HEK293 (cell line): ENCODE measurements at regions not wholly inside any gene's neighbourhood (a gene's known extent, or its start where the extent isn't known, plus 50 kb on each side); places are given as distances from the start of the nearest gene placed in this dataset.

Experiments
- CTCF ChIA-PET: fragments of 350-600 bp; formaldehyde crosslinking; extraction: SDS; loops from one replicate; lab custom pipeline; 2021; ENCODE audit warnings: antibody characterized with exemption; lab: Yijun Ruan, JAX
- POLR2A ChIA-PET: fragments of 300-600 bp; formaldehyde crosslinking; extraction: SDS; loops from one replicate; lab custom pipeline; 2020; ENCODE audit warnings: antibody characterized with exemption, inconsistent platforms; lab: Yijun Ruan, JAX
- H3K27ac ChIP-seq: fragments of 200-500 bp; sonication (Bioruptor generic); 2 replicates; pipeline ENCODE4 v1.5.1; 2014; ENCODE audit warnings: low read depth, low read length, control low read depth, inconsistent platforms; ENCODE audit errors: extremely low read depth
- H3K36me3 ChIP-seq, 2 experiments: fragments of 200-500 bp in 1 of 2; sonication (Bioruptor generic) in 1 of 2; 1 replicate in 1 of 2; 2 replicates in 1 of 2; pipeline ENCODE4 v1.5.1; 2014 to 2017; ENCODE audit warnings: inconsistent platforms in 2 of 2, low read length in 2 of 2; ENCODE audit not compliant: control insufficient read depth in 2 of 2, insufficient read depth in 1 of 2
- H3K4me1 ChIP-seq: fragments of 200-500 bp; sonication (Bioruptor generic); 2 replicates; pipeline ENCODE4 v1.5.1; 2014; ENCODE audit warnings: mild to moderate bottlenecking, low read length, inconsistent platforms; ENCODE audit not compliant: control insufficient read depth, insufficient read depth
- H3K4me3 ChIP-seq: 2 replicates; pipeline ENCODE4 v1.5.1; 2011; ENCODE audit warnings: low read depth, mild to moderate bottlenecking, control low read depth, low read length, moderate library complexity
- H3K9me3 ChIP-seq: fragments of 200-500 bp; sonication (Bioruptor generic); 2 replicates; pipeline ENCODE4 v1.5.1; 2014; ENCODE audit warnings: low read depth, low read length, inconsistent platforms; ENCODE audit not compliant: control insufficient read depth, insufficient read depth
- BCL11A ChIP-seq: fragments of 450-650 bp; formaldehyde crosslinking; IDR thresholded peaks from 2 replicates; pipeline ENCODE4 v1.5.1; 2016; ENCODE audit warnings: low read depth, missing biosample characterization, missing genetic modification characterization
- IKZF3 ChIP-seq: fragments of 450-650 bp; IDR thresholded peaks from 2 replicates; pipeline ENCODE4 v1.5.0; 2018; ENCODE audit warnings: missing biosample characterization, mild to moderate bottlenecking, missing genetic modification characterization, moderate library complexity
- KLF16 ChIP-seq: fragments of 450-650 bp; formaldehyde crosslinking; IDR thresholded peaks from 2 replicates; pipeline ENCODE4 v1.5.1; 2017; ENCODE audit warnings: missing biosample characterization, missing genetic modification characterization
- KLF9 ChIP-seq: fragments of 450-650 bp; formaldehyde crosslinking; IDR thresholded peaks from 2 replicates; pipeline ENCODE4 v1.5.1; 2016; ENCODE audit warnings: missing biosample characterization, missing genetic modification characterization, low read depth
- SCRT2 ChIP-seq: fragments of 450-650 bp; formaldehyde crosslinking; IDR thresholded peaks from 2 replicates; pipeline ENCODE4 v1.5.1; 2016; ENCODE audit warnings: missing biosample characterization, missing genetic modification characterization
- SETDB1 ChIP-seq: IDR thresholded peaks from one replicate; pipeline ENCODE4 v1.6.1; 2017; ENCODE audit warnings: mild to moderate bottlenecking, low read length, moderate library complexity, mixed read lengths; ENCODE audit not compliant: insufficient read length
- SP3 ChIP-seq: fragments of 450-650 bp; formaldehyde crosslinking; IDR thresholded peaks from 2 replicates; pipeline ENCODE4 v1.5.1; 2016; ENCODE audit warnings: missing biosample characterization, missing genetic modification characterization
- SP7 ChIP-seq: fragments of 450-650 bp; formaldehyde crosslinking; IDR thresholded peaks from 2 replicates; pipeline ENCODE4 v1.5.1; 2016; ENCODE audit warnings: missing biosample characterization, missing genetic modification characterization
- ZBTB20 ChIP-seq: fragments of 450-650 bp; formaldehyde crosslinking; IDR thresholded peaks from 2 replicates; pipeline ENCODE4 v1.5.1; 2016; ENCODE audit warnings: missing biosample characterization, missing genetic modification characterization
- ZBTB48 ChIP-seq: fragments of 450-650 bp; formaldehyde crosslinking; IDR thresholded peaks from 2 replicates; pipeline ENCODE4 v1.5.1; 2016; ENCODE audit warnings: missing biosample characterization, missing genetic modification characterization
- ZNF114 ChIP-seq: fragments of 450-650 bp; formaldehyde crosslinking; IDR thresholded peaks from 2 replicates; pipeline ENCODE4 v1.5.0; 2017; ENCODE audit warnings: missing biosample characterization, missing genetic modification characterization
- ZNF121 ChIP-seq: fragments of 450-650 bp; formaldehyde crosslinking; IDR thresholded peaks from 2 replicates; pipeline ENCODE4 v1.5.1; 2016; ENCODE audit warnings: missing biosample characterization, missing genetic modification characterization
- ZNF19 ChIP-seq: fragments of 450-650 bp; formaldehyde crosslinking; IDR thresholded peaks from 2 replicates; pipeline ENCODE4; 2016; ENCODE audit warnings: missing biosample characterization, missing genetic modification characterization, low read depth
- ZNF202 ChIP-seq: fragments of 450-650 bp; formaldehyde crosslinking; IDR thresholded peaks from 2 replicates; pipeline ENCODE4 v1.5.1; 2016; ENCODE audit warnings: missing biosample characterization, missing genetic modification characterization, borderline replicate concordance
- ZNF341 ChIP-seq: fragments of 450-650 bp; formaldehyde crosslinking; IDR thresholded peaks from 2 replicates; pipeline ENCODE4; 2016; ENCODE audit warnings: low read depth, missing biosample characterization, missing genetic modification characterization
- ZNF398 ChIP-seq: fragments of 450-650 bp; formaldehyde crosslinking; IDR thresholded peaks from 2 replicates; pipeline ENCODE4 v1.5.1; 2017; ENCODE audit warnings: missing biosample characterization, missing genetic modification characterization
- ZNF510 ChIP-seq: fragments of 450-650 bp; formaldehyde crosslinking; IDR thresholded peaks from 2 replicates; pipeline ENCODE4 v1.5.1; 2018; ENCODE audit warnings: mild to moderate bottlenecking, missing genetic modification characterization, missing biosample characterization; ENCODE audit not compliant: insufficient replicate concordance
- ZNF560 ChIP-seq: fragments of 450-650 bp; formaldehyde crosslinking; IDR thresholded peaks from 2 replicates; pipeline ENCODE4 v1.5.1; 2017; ENCODE audit warnings: missing biosample characterization, missing genetic modification characterization, borderline replicate concordance
- ZNF600 ChIP-seq: fragments of 450-650 bp; formaldehyde crosslinking; IDR thresholded peaks from 2 replicates; pipeline ENCODE4 v1.5.1; 2016; ENCODE audit warnings: missing biosample characterization, missing genetic modification characterization
- ZNF660 ChIP-seq: fragments of 450-650 bp; IDR thresholded peaks from 2 replicates; pipeline ENCODE4 v1.5.1; 2018; ENCODE audit warnings: missing biosample characterization, mild to moderate bottlenecking, missing genetic modification characterization
- ZNF747 ChIP-seq: fragments of 450-650 bp; formaldehyde crosslinking; IDR thresholded peaks from 2 replicates; pipeline ENCODE4 v1.5.1; 2016; ENCODE audit warnings: missing biosample characterization, missing genetic modification characterization
- ZNF76 ChIP-seq: fragments of 450-650 bp; formaldehyde crosslinking; IDR thresholded peaks from 2 replicates; pipeline ENCODE4; 2016; ENCODE audit warnings: low read depth, missing biosample characterization, missing genetic modification characterization, borderline replicate concordance
- ZNF768 ChIP-seq: fragments of 450-650 bp; formaldehyde crosslinking; IDR thresholded peaks from 2 replicates; pipeline ENCODE4 v1.5.1; 2018; ENCODE audit warnings: missing biosample characterization, mild to moderate bottlenecking, missing genetic modification characterization
- ZNF785 ChIP-seq: fragments of 450-650 bp; formaldehyde crosslinking; IDR thresholded peaks from 2 replicates; pipeline ENCODE4 v1.5.1; 2016; ENCODE audit warnings: missing biosample characterization, missing genetic modification characterization
- ZNF837 ChIP-seq: fragments of 450-650 bp; formaldehyde crosslinking; IDR thresholded peaks from 2 replicates; pipeline ENCODE4 v1.5.1; 2016; ENCODE audit warnings: missing biosample characterization, missing genetic modification characterization
- ZSCAN16 ChIP-seq: fragments of 450-650 bp; formaldehyde crosslinking; IDR thresholded peaks from 2 replicates; pipeline ENCODE4 v1.5.1; 2016; ENCODE audit warnings: missing biosample characterization, missing genetic modification characterization
- TF ChIP-seq, protein P1 (sequence below): fragments of 450-650 bp; formaldehyde crosslinking; IDR thresholded peaks from 2 replicates; pipeline ENCODE4 v1.5.1; 2016; ENCODE audit warnings: missing biosample characterization, missing genetic modification characterization

- no peak for TF ChIP-seq SETDB1
- no peak for TF ChIP-seq ZNF785 (tag by site-specific recombination)
- no peak for TF ChIP-seq ZBTB20 (tag by site-specific recombination)
Measured at GRCh38 chr15:95119041-95119610, 887.8 kb downstream of the MCTP2 start (continued).

DNA sequence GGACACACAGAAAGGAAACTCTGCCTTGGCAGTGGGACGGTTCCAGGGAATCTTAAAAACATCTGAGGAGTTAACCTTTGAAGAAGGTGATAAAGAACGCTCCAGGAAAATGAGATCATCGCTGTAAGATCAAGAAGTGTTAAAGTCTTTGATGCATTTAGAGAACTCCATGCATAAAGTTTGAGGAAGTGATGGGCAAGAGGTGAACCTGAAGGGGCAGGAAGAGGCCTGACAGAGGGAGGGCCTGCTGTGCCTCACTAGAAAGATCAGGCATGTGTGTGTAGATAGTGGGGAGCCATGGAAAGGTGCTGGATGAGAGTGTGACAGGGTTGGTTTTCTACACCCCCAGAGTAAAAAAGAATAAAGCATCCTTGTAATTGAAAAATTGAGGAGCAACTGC is 889.2 kb downstream of the MCTP2 start:
- TF ChIP-seq ZNF600 (tag by site-specific recombination) (no peak), SP3 (tag by site-specific recombination) (no peak), KLF9 (tag by site-specific recombination) (no peak), SETDB1 (no peak), ZNF560 (no peak), IKZF3 (tag by site-specific recombination) (no peak), ZNF768 (tag by site-specific recombination) (no peak), ZNF121 (tag by site-specific recombination) (no peak), ZNF747 (tag by site-specific recombination) (no peak), ZNF19 (tag by site-specific recombination) (no peak), ZNF660 (no peak), ZNF341 (no peak), ZNF114 (tag by site-specific recombination) (no peak), ZNF76 (tag by site-specific recombination) (no peak), ZNF202 (tag by site-specific recombination) (no peak)
- TF ChIP-seq, all 188 proteins: peak for 0
- H3K4me3 ChIP-seq = no peak overlapping the region
- ChIA-PET CTCF (interaction anchor here (0.7 kb wide), 1 partner anchor 10 kb away, joined by 8 read pairs; no protein-coding TSS in a partner anchor), POLR2A (no interaction called here)
- H3K36me3 ChIP-seq = no peaks in the 10 kb centered on the region
- H3K27ac ChIP-seq = no peak overlapping the region
- no peaks in the 10 kb centered on the region for H3K9me3 ChIP-seq
- no peaks in the 10 kb centered on the region for H3K4me1 ChIP-seq

DNA sequence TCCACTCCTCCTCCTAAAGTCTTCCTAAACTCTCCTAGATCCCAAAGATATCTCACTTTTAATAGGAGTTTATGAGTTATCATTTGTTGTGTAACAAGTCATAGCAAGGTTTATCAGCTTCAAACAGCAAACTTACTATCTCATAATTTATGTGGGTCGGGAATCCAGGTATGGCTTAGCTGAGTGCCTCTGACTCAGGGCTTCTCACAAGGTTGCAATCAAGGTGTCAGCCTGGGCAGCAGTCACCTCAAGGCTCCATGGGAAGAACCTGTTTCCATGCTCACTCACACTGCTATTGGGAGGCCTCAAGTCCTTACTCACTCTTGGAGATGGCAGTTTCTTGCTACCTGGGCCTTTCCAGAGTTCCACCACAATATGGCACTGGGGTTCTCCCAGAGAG is 889.8 kb downstream of the MCTP2 start:
- Histone ChIP-seq H3K9me3 (no peaks in the 10 kb centered on the region), H3K4me1 (no peaks in the 10 kb centered on the region), H3K4me3 (no peak overlapping the region), H3K27ac (no peak overlapping the region), H3K36me3 (no peaks in the 10 kb centered on the region)
- no peak for TF ChIP-seq ZNF837 (tag by site-specific recombination)
- TF ChIP-seq ZSCAN16 = no peak
- no peak for TF ChIP-seq ZNF202 (tag by site-specific recombination)
- TF ChIP-seq, protein P1, sequence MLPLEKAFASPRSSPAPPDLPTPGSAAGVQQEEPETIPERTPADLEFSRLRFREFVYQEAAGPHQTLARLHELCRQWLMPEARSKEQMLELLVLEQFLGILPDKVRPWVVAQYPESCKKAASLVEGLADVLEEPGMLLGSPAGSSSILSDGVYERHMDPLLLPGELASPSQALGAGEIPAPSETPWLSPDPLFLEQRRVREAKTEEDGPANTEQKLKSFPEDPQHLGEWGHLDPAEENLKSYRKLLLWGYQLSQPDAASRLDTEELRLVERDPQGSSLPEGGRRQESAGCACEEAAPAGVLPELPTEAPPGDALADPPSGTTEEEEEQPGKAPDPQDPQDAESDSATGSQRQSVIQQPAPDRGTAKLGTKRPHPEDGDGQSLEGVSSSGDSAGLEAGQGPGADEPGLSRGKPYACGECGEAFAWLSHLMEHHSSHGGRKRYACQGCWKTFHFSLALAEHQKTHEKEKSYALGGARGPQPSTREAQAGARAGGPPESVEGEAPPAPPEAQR = no peak
- no peak for TF ChIP-seq ZNF510 (tag by site-specific recombination)
- no peak for TF ChIP-seq SP7 (tag by site-specific recombination)
- no peak for TF ChIP-seq SCRT2 (tag by site-specific recombination)
- TF ChIP-seq KLF16 (tag by site-specific recombination) = no peak
- TF ChIP-seq ZBTB48 (tag by site-specific recombination) = no peak
- no peak for TF ChIP-seq ZNF398 (tag by site-specific recombination)
- no peak for TF ChIP-seq BCL11A
- ChIA-PET POLR2A (no interaction called here), CTCF (interaction anchor here (0.6 kb wide), 1 partner anchor 276 kb away, joined by 5 read pairs; no protein-coding TSS in a partner anchor)
